NCI-H1417 treated with DMSO at 0.1 percent for 48 hours (cell line): ENCODE measurements at regions not wholly inside any gene's neighbourhood (a gene's known extent, or its start where the extent isn't known, plus 50 kb on each side); places are given as distances from the start of the nearest gene placed in this dataset.

Source experiments
- DNase-seq: peaks from one replicate; lab custom pipeline; 2025; lab: John Stamatoyannopoulos, UW

- DNase-seq: no peak
Observed at GRCh38 chr10:71123023-71123422, 89.3 kb upstream of the UNC5B start.

GRCh38 chr10:71124921-71125748 is 87.2 kb upstream of the UNC5B start:
- DNase-seq: no peak

GRCh38 chr10:71125749-71126107 is 86.6 kb upstream of the UNC5B start:
- no peak for DNase-seq

GRCh38 chr10:71126432-71126831 is 85.9 kb upstream of the UNC5B start:
- no peak for DNase-seq

GRCh38 chr10:71127104-71127503 is 85.3 kb upstream of the UNC5B start:
- DNase-seq: no peak

- DNase-seq: no peak
Observed at GRCh38 chr10:71127773-71128172, 84.6 kb upstream of the UNC5B start.

GRCh38 chr10:71128311-71128980 is 83.9 kb upstream of the UNC5B start:
- no peak for DNase-seq

- DNase-seq: no peak
Observed at GRCh38 chr10:71131096-71131495, 81.3 kb upstream of the UNC5B start.

GRCh38 chr10:71131508-71132088 is 80.8 kb upstream of the UNC5B start:
- no peak for DNase-seq

GRCh38 chr10:71132321-71132810 is 80.0 kb upstream of the UNC5B start:
- no peak for DNase-seq

GRCh38 chr10:71133710-71134686 is 78.4 kb upstream of the UNC5B start:
- no peak for DNase-seq

GRCh38 chr10:71134732-71135211 is 77.6 kb upstream of the UNC5B start:
- DNase-seq: no peak

GRCh38 chr10:71135236-71135635 is 77.1 kb upstream of the UNC5B start:
- no peak for DNase-seq

GRCh38 chr10:71136036-71136721 is 76.2 kb upstream of the UNC5B start:
- DNase-seq: no peak

- DNase-seq: no peak
Observed at GRCh38 chr10:71137701-71138100, 74.7 kb upstream of the UNC5B start.

GRCh38 chr10:71138166-71138830 is 74.1 kb upstream of the UNC5B start:
- no peak for DNase-seq

- DNase-seq: no peak
Observed at GRCh38 chr10:71141528-71141927, 70.8 kb upstream of the UNC5B start.

- DNase-seq: no peak
Observed at GRCh38 chr10:71143170-71143569, 69.2 kb upstream of the UNC5B start.

- DNase-seq: no peak
Observed at GRCh38 chr10:71143610-71144009, 68.8 kb upstream of the UNC5B start.

- DNase-seq: no peak
Observed at GRCh38 chr10:71144824-71145223, 67.5 kb upstream of the UNC5B start.
